ENCODE measurements at regions not wholly inside any gene's neighbourhood (a gene's known extent, or its start where the extent isn't known, plus 50 kb on each side); places are given as distances from the start of the nearest gene placed in this dataset.

- Histone ChIP-seq H3K79me2 (ENCODE audit: low read length) (no peaks in the 10 kb centered on the region), H3K9me3 (replicated peaks; ENCODE audit: insufficient read depth, low read length) (no peaks in the 10 kb centered on the region), H2AFZ (ENCODE audit: low read length) (no peak overlapping the region), H3F3A (ENCODE audit: insufficient read depth, low read length) (no peaks in the 10 kb centered on the region), H3K4me1 (ENCODE audit: low read length) (no peaks in the 10 kb centered on the region), H3K4me2 (ENCODE audit: low read depth, low read length) (no peak overlapping the region), H3K27ac (ENCODE audit: low read length) (no peak overlapping the region), H3K36me3 (replicated peaks; ENCODE audit: insufficient read depth, low read length) (no peaks in the 10 kb centered on the region), H4K20me1 (ENCODE audit: insufficient read depth, low read length) (no peaks in the 10 kb centered on the region), H3K9ac (ENCODE audit: low read length) (no peak overlapping the region), H3K4me3 (ENCODE audit: low read length) (no peak overlapping the region), H3K27me3 (replicated peaks; ENCODE audit: insufficient read depth, low read length) (no peaks in the 10 kb centered on the region), H3K9me2 (replicated peaks; ENCODE audit: insufficient read depth, low read length) (no peaks in the 10 kb centered on the region)
- no peak for DNase-seq
- TF ChIP-seq EZH2 (optimal IDR thresholded peaks at IDR 0.05; ENCODE audit: low read depth, low read length), result no peak
- no peak for TF ChIP-seq EZH2phosphoT487 (IDR thresholded peaks at IDR 0.05; ENCODE audit: low read length)
- no peak for TF ChIP-seq CTCF (IDR thresholded peaks at IDR 0.05; ENCODE audit: low read length)
These were observed 976.2 kb downstream of the RAB28 start for GRCh38 chr4:12507868-12508481.

GRCh38 chr4:12500409-12500808 lies 983.7 kb downstream of the RAB28 start:
- Histone ChIP-seq H3K36me3 (replicated peaks; ENCODE audit: insufficient read depth, low read length) (no peaks in the 10 kb centered on the region), H3K27ac (ENCODE audit: low read length) (no peak overlapping the region), H3F3A (ENCODE audit: insufficient read depth, low read length) (no peaks in the 10 kb centered on the region), H3K4me2 (ENCODE audit: low read depth, low read length) (no peak overlapping the region), H3K79me2 (ENCODE audit: low read length) (no peaks in the 10 kb centered on the region), H3K9me2 (replicated peaks; ENCODE audit: insufficient read depth, low read length) (no peaks in the 10 kb centered on the region), H2AFZ (ENCODE audit: low read length) (no peak overlapping the region), H3K27me3 (replicated peaks; ENCODE audit: insufficient read depth, low read length) (no peaks in the 10 kb centered on the region), H3K9ac (ENCODE audit: low read length) (no peak overlapping the region), H3K9me3 (replicated peaks; ENCODE audit: insufficient read depth, low read length) (no peaks in the 10 kb centered on the region), H3K4me3 (ENCODE audit: low read length) (no peak overlapping the region), H4K20me1 (ENCODE audit: insufficient read depth, low read length) (no peaks in the 10 kb centered on the region), H3K4me1 (ENCODE audit: low read length) (no peaks in the 10 kb centered on the region)
- DNase-seq, result no peak
- TF ChIP-seq EZH2phosphoT487 (IDR thresholded peaks at IDR 0.05; ENCODE audit: low read length) (no peak), CTCF (IDR thresholded peaks at IDR 0.05; ENCODE audit: low read length) (no peak), EZH2 (optimal IDR thresholded peaks at IDR 0.05; ENCODE audit: low read depth, low read length) (no peak)

- no peaks in the 10 kb centered on the region for H4K20me1 ChIP-seq (ENCODE audit: insufficient read depth, low read length)
- no peaks in the 10 kb centered on the region for H3K79me2 ChIP-seq (ENCODE audit: low read length)
- H3K27me3 ChIP-seq (replicated peaks; ENCODE audit: insufficient read depth, low read length), result no peaks in the 10 kb centered on the region
These were observed 984.4 kb downstream of the RAB28 start for GRCh38 chr4:12499693-12500092.

More at GRCh38 chr4:12499693-12500092, 984.4 kb downstream of the RAB28 start:
- H3K4me1 ChIP-seq (ENCODE audit: low read length), result no peaks in the 10 kb centered on the region
- H3F3A ChIP-seq (ENCODE audit: insufficient read depth, low read length), result no peaks in the 10 kb centered on the region
- no peak overlapping the region for H2AFZ ChIP-seq (ENCODE audit: low read length)
- TF ChIP-seq EZH2phosphoT487 (IDR thresholded peaks at IDR 0.05; ENCODE audit: low read length), result no peak
- TF ChIP-seq CTCF (IDR thresholded peaks at IDR 0.05; ENCODE audit: low read length), result no peak
- TF ChIP-seq EZH2 (optimal IDR thresholded peaks at IDR 0.05; ENCODE audit: low read depth, low read length), result no peak
- H3K27ac ChIP-seq (ENCODE audit: low read length), result no peak overlapping the region
- no peak overlapping the region for H3K9ac ChIP-seq (ENCODE audit: low read length)
- H3K9me3 ChIP-seq (replicated peaks; ENCODE audit: insufficient read depth, low read length), result no peaks in the 10 kb centered on the region
- no peaks in the 10 kb centered on the region for H3K9me2 ChIP-seq (replicated peaks; ENCODE audit: insufficient read depth, low read length)
- H3K4me2 ChIP-seq (ENCODE audit: low read depth, low read length), result no peak overlapping the region
- H3K4me3 ChIP-seq (ENCODE audit: low read length), result no peak overlapping the region
- H3K36me3 ChIP-seq (replicated peaks; ENCODE audit: insufficient read depth, low read length), result no peaks in the 10 kb centered on the region
- DNase-seq, result no peak
